ENCODE measurements at regions not wholly inside any gene's neighbourhood (a gene's known extent, or its start where the extent isn't known, plus 50 kb on each side); places are given as distances from the start of the nearest gene placed in this dataset.

DNA sequence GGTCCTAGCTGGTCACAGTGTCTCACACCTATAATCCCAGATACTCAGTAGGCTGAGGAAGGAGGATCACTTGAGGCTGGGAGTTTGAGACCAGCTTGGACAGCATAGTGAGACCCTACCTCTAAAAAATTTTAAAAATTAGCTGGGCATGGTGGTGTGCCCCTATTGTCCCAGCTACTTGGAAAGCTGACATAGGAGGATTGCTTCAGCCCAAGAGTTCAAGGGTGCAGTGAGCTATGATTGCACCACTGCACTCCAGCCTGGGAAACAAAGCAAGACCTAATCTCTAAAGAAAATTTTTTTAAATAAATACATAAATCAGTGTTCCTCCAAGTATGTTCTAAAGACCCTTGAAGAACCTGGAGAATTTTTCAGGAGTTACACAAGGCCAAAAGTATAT lies 50.6 kb upstream of the GNAO1 start:
- in situ Hi-C loops (cut with MboI; ENCODE audit: low pct_unique_long_range_greater_than_20kb, low sequenced_read_pairs, unreplicated experiment): no loop called here
- DNase-seq (ENCODE audit: low spot score): no peak
- TF ChIP-seq, protein P1, sequence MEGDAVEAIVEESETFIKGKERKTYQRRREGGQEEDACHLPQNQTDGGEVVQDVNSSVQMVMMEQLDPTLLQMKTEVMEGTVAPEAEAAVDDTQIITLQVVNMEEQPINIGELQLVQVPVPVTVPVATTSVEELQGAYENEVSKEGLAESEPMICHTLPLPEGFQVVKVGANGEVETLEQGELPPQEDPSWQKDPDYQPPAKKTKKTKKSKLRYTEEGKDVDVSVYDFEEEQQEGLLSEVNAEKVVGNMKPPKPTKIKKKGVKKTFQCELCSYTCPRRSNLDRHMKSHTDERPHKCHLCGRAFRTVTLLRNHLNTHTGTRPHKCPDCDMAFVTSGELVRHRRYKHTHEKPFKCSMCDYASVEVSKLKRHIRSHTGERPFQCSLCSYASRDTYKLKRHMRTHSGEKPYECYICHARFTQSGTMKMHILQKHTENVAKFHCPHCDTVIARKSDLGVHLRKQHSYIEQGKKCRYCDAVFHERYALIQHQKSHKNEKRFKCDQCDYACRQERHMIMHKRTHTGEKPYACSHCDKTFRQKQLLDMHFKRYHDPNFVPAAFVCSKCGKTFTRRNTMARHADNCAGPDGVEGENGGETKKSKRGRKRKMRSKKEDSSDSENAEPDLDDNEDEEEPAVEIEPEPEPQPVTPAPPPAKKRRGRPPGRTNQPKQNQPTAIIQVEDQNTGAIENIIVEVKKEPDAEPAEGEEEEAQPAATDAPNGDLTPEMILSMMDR (IDR thresholded peaks at IDR 0.05; ENCODE audit: extremely low read depth, insufficient read depth, missing control alignments): no peak

DNA sequence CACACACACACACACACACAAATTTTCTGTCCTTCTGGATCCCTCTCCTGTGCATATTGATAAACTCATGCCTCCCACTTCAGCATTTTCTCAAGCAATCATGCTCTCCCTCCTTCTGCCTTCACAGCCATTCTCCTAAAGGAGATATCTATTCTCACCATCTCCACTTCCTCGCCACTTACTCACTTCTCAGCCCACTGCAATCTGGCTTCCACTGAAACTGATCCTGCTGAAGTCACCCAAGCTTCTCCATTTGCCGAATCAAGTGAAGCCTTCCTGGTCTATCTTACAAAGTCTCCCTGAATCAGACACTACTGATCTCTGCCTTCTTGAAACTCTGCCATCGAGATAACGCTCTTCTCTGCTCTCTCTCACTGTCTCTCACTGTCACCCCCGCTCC lies 54.0 kb upstream of the GNAO1 start:
- in situ Hi-C loops (cut with MboI; ENCODE audit: low pct_unique_long_range_greater_than_20kb, low sequenced_read_pairs, unreplicated experiment): no loop called here
- TF ChIP-seq, protein P1 (IDR thresholded peaks at IDR 0.05; ENCODE audit: extremely low read depth, insufficient read depth, missing control alignments): no peak
- DNase-seq (ENCODE audit: low spot score): no peak

DNA sequence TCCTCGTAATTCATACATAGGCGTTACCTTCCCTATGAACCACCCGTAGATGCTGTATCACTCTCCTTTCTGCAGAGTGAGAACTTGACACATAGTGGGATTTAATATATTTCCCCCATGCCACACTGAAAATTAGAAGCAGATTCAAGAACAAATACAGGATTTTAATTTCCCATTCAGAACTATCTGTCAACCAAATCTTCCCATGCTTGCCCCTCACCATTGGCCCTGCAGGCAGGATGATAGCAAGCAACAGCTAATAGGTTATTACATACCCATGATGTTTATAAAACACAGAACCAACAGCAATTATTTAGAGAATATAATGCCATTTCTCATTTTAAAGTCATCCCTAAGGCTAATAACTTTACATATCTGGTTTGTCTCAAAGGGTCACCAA lies 55.0 kb upstream of the GNAO1 start:
- TF ChIP-seq, protein P1 (IDR thresholded peaks at IDR 0.05; ENCODE audit: extremely low read depth, insufficient read depth, missing control alignments): no peak
- no peak for DNase-seq (ENCODE audit: low spot score)
- in situ Hi-C loops (cut with MboI; ENCODE audit: low pct_unique_long_range_greater_than_20kb, low sequenced_read_pairs, unreplicated experiment): no loop called here

DNA sequence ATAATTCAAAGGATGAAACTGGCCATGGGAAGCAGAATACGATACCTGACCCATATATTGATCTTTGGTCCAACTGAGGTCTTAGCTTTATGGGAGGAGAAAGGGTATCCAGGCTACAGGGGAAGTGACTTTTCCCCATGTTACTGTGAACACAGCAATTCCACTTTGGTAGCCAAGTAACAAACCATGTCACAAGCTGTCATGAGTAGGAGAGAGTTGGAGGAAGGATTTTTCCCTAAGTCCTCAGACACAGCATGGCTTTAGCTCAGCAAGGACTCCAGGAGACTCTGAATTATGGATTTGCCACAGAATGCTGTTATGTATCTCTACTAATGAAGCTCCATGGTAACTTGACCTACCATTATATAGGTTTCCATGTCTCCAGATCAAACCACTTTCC lies 56.5 kb upstream of the GNAO1 start:
- in situ Hi-C loops (cut with MboI; ENCODE audit: low pct_unique_long_range_greater_than_20kb, low sequenced_read_pairs, unreplicated experiment): no loop called here
- TF ChIP-seq, protein P1 (IDR thresholded peaks at IDR 0.05; ENCODE audit: extremely low read depth, insufficient read depth, missing control alignments): no peak
- DNase-seq (ENCODE audit: low spot score): no peak

DNA sequence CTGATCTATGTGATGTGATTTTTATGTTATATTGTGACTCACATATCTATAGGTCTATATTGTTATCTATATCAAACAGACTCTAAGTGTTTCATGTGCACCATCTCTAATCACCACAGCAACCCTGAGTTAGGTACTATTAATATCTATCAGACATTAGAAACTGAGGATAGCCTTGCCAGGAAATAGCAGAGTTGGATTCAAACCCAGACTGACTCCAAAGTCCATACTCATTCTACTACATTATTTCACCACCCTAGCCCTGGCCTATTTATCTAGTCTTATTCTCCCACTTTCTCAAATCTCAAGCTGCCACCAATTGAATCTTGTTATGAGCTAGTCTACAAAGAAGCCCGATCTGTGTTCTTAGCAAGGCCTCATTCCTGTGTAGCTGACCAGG lies 65.4 kb upstream of the GNAO1 start:
- no peak for DNase-seq (ENCODE audit: low spot score)
- TF ChIP-seq, protein P1 (IDR thresholded peaks at IDR 0.05; ENCODE audit: extremely low read depth, insufficient read depth, missing control alignments): no peak
- in situ Hi-C loops (cut with MboI; ENCODE audit: low pct_unique_long_range_greater_than_20kb, low sequenced_read_pairs, unreplicated experiment): no loop called here

DNA sequence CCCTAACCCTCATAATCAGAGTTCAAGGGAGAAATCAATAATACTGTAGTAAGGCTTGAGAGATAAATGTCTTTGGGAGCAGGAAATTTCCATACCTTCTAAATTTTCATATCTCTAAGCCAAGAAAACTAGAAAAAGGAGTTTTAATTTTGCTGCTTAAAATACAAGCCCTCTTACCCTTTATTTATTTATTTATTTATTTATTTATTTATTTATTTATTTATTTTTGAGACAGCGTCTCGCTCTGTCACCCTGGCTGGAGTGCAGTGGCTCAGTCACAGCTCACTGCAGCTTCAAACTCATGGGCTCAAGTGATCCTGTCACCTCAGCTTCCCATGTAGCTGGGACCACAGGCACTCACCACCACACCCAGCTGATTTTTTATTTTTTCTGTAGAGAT lies 69.0 kb upstream of the GNAO1 start:
- in situ Hi-C loops (cut with MboI; ENCODE audit: low pct_unique_long_range_greater_than_20kb, low sequenced_read_pairs, unreplicated experiment): no loop called here
- DNase-seq (ENCODE audit: low spot score): no peak
- TF ChIP-seq, protein P1 (IDR thresholded peaks at IDR 0.05; ENCODE audit: extremely low read depth, insufficient read depth, missing control alignments): no peak

DNA sequence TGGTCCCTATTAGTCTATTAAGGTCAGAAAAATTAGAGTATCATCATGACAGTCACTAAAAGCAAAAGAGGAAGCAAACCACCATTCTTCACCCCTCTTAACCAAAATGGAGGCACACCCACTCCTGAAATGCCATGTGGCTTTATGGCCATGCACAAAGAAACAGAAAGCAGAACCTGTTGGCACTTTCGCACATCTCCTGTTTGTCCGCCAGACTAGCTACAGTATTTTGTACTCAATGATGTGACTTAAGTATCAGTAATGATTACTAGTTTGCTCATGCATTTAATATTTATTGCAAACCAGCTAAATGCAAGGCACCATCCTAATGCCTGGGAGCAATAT lies 70.2 kb upstream of the GNAO1 start:
- TF ChIP-seq, protein P1 (IDR thresholded peaks at IDR 0.05; ENCODE audit: extremely low read depth, insufficient read depth, missing control alignments): no peak
- DNase-seq (ENCODE audit: low spot score): no peak
- in situ Hi-C loops (cut with MboI; ENCODE audit: low pct_unique_long_range_greater_than_20kb, low sequenced_read_pairs, unreplicated experiment): no loop called here

Data from GM13977 (cell line).